ENCODE measurements at regions not wholly inside any gene's neighbourhood (a gene's known extent, or its start where the extent isn't known, plus 50 kb on each side); places are given as distances from the start of the nearest gene placed in this dataset.

GRCh38 chr20:63061771-63062100, 55.0 kb upstream of the BHLHE23 start:
- TF ChIP-seq CTCF (IDR thresholded peaks at IDR 0.05) (no peak), POLR2A (IDR thresholded peaks at IDR 0.05) (no peak)
